GM19238 (cell line): ENCODE measurements at regions not wholly inside any gene's neighbourhood (a gene's known extent, or its start where the extent isn't known, plus 50 kb on each side); places are given as distances from the start of the nearest gene placed in this dataset.
A peak's percentile ranks its signal among the peaks of the same experiment; 100 is the strongest.

Experiments used
- DNase-seq: peaks from one replicate; pipeline ENCODE4 v3.0.0; 2011; ENCODE audit warnings: low spot score; ENCODE audit not compliant: insufficient read length

- no peak for DNase-seq
Observed at GRCh38 chr6:153272201-153272980, 141.3 kb upstream of the RGS17 start.

- no peak for DNase-seq
Observed at GRCh38 chr6:153263489-153263888, 132.4 kb upstream of the RGS17 start.

- no peak for DNase-seq
Observed at GRCh38 chr6:153251326-153251725, 120.2 kb upstream of the RGS17 start.

DNA sequence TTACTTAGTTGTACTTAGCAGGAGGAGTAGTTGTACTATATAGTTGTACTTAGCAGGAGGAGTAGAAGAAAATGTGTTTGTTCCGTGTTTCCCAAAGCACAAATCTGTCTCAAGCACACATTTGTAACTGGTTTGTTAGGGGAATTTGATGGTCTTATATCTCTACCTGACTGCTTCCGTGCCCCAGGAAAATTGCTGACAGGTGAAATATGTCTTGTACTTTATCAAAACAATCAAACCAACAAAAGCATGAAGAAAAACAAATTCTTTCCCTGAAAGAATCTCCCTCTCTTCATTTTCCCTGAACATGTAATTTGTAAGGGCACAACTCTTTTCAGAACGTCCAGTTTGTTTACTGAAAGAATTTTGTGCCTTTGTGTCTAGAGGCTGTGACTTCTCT, 106.6 kb upstream of the RGS17 start:
- DNase-seq: no peak

DNA sequence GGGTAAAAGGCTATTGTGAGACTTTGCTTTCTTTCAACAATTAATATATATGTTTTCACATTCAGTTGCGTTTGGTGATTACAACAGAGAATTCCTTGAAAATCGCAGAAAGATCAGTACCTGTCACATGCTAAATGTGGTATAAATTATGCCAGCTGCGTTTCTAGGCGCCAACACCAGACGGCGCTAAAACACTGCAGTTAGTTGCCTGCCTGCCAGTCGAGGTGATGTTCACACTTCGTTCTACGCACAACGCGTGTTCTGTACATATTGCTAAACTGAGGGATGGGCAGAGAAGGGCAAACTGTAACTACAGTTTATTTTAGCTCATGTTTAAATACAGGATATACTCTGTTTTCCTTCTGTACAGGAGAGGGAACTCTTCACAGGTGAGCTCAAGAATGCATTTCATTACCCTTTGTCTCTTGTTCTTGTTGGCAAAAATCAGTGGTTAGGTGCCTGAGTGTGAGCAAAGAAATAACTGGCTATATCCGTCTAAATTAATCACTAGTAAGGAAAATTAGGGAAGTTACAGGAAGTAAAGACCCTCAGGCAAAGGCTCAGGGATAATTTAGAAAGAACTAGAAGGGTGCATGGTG, 100.1 kb upstream of the RGS17 start:
- no peak for DNase-seq

DNA sequence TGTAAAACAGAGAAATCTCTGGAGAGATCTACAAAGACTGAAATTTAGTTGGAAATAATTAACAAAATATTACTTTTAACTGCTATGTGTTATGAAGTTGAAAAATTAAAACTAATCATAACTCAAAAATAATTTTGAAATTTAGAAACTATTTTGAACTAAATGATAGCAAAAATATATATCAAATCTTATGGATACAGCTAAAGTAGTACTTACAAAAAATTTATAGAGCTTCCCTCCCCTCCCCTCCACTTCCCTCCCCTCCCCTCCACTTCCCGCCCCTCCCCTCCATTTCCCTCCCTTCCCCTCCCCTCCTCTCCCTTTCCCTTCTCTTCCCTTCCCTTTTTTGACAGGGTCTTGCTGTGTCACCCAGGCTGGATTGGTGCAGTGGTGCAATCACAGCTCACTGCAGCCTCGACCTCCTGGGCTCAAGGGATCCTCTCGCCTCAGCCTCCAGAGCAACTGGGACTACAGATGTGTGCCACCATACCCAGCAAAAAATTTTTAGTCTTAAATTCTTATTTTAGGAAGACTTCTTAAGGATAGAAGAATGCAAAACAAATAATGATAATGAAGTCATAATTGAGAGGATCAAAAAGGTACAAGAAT, 87.2 kb upstream of the RGS17 start:
- no peak for DNase-seq

DNA sequence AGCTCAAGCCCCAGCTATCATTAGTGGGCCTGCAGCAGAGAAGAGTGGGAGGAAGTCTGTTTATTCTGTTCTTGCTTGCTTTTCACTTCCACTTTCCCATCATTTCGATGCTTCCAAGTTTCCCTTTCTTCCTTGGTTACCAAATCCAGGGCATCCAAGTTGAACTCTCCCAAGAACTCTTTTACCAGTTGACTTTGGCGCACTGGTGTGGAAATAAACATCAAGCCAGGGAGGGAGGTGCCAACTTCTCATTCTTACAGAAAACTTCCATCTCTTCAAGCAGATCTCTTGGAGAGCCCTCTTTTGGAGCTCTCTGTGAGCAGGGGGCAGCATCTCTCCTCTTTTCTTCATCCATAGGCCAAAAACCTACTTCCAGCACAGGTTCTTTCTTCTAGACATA, 85.7 kb upstream of the RGS17 start:
- DNase-seq: no peak

- no peak for DNase-seq
Observed at GRCh38 chr6:153215242-153215641, 84.2 kb upstream of the RGS17 start.

DNA sequence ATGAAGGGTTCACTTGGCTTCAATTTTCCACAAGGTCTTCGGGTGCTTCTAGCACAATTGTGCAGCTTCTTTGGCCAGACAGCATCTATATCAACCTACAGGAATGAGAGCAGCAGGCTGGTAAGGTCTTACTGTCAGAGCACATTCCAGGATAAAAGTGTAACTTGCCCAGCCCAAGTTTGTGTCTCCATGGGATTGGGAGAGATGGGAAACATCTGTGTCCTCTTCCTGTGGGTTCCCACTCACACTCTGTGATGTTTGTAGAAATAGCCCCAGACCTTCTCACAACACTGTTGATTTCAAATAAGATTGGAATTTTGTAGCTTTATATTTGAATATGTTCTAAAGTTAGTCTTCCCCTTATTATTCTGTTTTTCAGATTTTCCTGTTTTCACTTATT, 83.4 kb upstream of the RGS17 start:
- DNase-seq: no peak

DNA sequence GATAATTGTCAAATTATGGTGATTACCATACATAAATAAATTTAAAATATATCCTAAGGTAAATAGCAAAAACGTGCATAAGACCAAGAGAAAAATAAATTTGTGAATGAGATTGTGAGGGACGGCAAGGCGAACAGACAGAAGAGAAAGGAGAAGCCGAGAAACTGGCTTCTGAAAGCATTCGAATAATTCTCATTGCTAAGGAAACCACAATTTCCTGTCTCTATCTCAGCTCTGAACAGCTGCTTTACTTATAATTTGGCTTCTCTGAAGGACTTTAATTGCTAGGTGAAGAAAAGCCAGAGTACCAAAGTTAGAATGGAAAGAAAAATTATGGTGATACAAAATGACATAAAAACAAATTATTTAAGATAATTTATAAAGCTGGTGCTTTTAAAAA, 79.0 kb upstream of the RGS17 start:
- DNase-seq: peak; percentile 5

- no peak for DNase-seq
Observed at GRCh38 chr6:153208706-153209105, 77.6 kb upstream of the RGS17 start.

DNA sequence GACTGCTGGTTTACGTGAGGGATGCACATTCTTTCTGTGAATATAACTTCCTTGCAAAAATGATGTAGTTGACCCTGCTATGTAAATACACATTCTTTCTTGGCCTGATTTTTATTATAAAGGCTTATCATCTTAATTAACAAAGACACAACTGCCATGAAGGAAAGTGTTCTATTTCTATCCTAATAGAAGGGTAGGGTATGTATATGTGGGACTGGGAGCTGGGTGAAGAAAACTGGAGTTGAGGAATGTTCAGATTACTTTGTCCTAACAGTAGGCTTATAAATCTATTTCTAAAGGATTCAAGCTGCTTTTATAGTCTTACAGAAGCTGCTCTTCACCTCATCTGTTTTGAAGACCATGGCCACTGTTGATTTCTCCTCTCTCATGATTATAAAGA, 76.5 kb upstream of the RGS17 start:
- no peak for DNase-seq

GRCh38 chr6:153207006-153207405, 75.9 kb upstream of the RGS17 start:
- no peak for DNase-seq

DNA sequence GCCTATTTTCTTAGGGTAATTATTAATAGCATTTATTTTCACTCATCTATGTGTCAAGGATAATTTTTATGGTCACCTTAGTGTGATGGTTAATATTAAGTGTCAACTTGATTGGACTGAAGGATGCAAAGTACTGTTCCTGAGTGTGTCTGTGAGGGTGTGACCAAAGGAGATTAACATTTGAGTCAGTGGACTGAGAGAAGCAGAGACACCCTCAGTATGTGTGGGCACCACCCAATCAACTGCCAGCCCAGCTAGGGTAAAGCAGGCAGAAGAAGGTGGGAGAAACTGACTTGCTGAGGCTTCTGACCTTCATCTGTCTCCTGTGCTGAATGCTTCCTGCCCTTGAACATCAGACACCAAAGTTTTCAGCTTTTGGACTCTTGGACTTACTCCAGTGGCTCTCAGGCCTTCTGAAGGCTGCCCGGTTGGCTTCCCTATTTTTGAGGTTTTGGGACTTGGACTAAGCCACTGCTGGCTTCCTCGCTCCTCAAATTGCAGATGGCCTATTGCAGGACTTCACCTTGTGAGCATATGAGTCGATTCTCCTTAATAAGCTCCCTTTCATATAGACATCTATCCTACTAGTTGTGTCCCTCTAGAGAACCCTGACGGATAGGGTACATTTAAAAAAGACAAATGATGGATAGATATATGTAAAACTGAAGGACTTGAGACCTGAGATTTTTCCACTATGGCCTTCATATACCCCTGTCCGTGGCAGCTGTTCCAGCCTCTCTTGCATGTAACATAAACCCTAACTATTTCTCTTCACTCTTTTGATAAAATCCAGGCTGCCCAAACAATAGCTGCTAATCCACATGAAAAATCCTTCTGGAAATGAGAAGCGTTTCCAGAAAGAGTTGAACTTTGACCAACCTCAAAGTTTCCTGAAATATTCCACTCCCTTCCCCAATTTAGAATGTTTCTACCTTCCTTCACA, 62.1 kb upstream of the RGS17 start:
- DNase-seq: no peak

DNA sequence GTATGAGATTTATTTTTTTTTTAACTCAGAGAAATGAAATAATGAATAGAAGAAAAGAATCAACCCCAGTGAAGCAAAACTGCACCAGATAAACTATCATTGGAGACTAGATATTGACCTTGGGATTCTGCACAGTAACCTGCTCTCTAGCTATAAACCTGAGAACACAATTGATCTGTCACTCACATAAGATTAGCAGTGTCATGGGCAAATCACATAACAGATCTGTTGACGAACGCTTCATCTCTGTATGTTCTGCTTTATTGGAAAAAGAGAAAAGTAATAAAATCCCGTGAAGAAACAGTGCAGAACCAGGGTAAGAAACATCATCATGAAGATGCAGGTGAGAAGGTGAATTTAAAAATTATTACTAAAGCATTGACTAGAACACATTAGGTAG, 52.8 kb upstream of the RGS17 start:
- DNase-seq: no peak
